GM18508 (cell line): ENCODE measurements at regions not wholly inside any gene's neighbourhood (a gene's known extent, or its start where the extent isn't known, plus 50 kb on each side); places are given as distances from the start of the nearest gene placed in this dataset.

Source experiments
- ATAC-seq: cut with Tn5 transposase; IDR thresholded peaks from one replicate; pipeline ENCODE4 v1.9.1; 2021; ENCODE audit warnings: moderate number of reproducible peaks; ENCODE audit not compliant: insufficient read depth, unreplicated experiment

DNA sequence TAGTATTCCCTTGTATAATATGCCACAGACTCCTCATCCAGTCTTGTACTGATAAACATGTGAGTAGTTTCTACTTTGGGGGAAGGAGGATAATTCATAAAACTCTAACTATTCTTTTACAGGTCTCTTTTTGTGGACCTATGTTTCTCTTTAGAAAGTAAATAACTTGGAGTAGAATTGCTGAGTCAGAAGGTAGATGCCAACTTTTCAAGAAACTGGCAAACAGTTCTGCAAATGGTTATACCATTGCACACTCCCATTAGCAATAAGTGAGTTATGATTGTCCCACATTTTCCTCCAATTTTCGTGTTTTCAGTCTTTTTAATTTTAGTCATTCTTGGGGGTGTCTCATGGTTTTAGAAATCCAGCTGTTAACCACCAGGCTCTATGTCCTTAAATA, 477.2 kb upstream of the LRRTM4 start:
- no peak for ATAC-seq

- ATAC-seq = no peak
Observed at GRCh38 chr2:78009289-78009688, 487.1 kb upstream of the LRRTM4 start.

GRCh38 chr2:78011251-78011650, 489.1 kb upstream of the LRRTM4 start:
- ATAC-seq = no peak

- ATAC-seq = no peak
Observed at GRCh38 chr2:78020491-78020890, 498.3 kb upstream of the LRRTM4 start.

DNA sequence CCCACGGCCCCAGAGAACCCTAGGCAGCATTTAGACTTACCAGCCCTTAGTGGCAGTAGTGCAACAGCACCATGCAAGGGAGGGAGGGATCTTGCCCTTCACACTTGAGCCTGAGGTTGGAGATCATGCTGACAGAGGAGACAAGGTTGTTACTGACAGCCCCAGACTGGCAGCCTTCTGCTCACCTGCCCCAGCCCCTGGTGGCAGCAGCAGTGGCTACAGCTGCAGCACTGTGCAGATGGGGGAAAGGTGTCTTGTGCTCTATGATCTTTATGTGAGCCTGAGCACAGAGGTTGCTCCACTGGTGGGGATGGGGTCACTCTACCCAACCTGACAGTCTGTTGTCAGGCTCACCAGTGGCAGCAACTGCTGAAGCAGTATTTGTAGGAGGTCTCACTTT, 501.2 kb upstream of the LRRTM4 start:
- no peak for ATAC-seq

GRCh38 chr2:78024996-78025395, 502.8 kb upstream of the LRRTM4 start:
- ATAC-seq = no peak

DNA sequence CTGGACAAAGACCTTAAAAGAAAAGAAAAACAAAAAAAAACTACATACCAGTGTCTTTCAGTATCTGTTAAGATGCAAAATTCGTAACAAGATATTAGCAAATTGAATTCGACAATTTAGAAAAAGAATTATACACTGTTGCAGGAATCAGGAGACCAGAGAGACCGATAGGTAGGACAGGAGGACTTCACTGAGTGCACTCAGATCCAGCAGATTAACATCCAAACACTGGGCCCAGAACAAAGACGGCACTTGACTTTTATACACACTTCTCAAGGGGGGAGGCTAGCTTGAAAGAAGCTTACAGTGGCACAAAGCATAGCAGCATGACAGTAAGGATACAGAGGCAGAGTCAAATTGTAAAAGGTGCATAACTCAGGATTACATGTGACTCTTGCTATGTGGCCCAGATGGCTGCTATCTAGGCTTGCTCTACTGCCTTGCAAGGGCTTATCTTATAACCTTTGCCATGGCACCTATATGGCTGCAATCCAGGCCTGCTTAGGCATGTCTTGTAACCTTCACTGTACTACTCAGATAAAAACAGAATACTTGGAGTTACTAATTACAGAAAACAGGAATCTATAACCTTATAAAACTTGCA, 507.3 kb upstream of the LRRTM4 start:
- no peak for ATAC-seq

GRCh38 chr2:78034706-78035105, 512.5 kb upstream of the LRRTM4 start:
- no peak for ATAC-seq

DNA sequence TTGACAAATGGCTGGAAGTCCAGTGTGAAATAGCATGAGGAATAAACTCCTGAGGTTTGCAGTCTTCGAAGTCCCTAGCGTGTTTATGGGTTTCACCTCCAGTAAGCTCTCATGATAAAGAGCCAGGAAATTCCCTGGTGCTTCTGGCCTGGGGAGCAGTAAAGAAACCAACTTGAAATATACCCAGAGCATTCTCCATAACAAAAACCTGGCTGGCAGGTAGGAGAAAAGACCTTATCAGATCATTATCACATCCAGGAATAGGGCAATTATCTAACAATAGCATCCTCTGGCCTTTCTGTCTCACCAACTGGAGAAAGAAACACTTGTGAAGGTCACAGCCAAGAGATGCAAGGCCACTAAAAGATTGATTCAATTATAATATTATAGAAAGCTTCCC, 513.6 kb upstream of the LRRTM4 start:
- no peak for ATAC-seq

DNA sequence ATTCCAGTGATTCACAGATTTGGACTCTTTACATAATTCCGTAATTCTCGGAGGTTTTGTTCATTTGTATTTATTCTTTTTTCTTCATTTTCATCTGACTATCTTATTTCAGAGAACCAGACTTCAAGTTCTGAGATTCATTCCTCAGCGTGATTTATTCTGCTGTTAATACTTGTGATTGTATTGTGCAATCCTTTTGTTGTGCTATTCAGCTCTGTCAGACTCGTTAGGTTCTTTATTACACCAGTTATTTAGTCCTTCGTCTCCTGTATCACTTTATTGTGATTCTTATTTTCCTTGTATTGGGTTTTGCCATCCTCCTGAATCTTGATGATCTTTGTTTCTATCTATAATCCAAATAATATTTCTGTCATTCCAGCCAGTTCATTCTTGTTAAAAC, 529.3 kb upstream of the LRRTM4 start:
- ATAC-seq = no peak

DNA sequence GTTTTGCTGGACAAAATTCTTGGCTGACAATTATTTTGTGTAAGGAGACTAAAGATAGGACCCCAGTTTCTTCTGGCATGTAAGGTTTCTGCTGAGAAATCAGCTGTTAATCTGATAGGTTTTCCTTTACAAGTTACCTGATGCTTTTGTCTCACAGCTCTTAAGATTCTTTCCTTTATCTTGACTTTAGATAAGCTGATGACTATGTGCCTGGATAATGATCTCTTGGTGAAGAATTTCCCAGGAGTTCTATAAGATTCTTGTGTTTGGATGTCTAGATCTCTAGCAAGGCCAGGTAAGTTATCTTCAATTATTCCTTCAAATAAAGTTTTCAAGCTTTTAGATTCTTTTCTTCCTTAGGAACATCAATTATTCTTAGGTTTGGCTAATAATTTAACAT, 534.8 kb upstream of the LRRTM4 start:
- no peak for ATAC-seq

GRCh38 chr2:78061301-78061700, 539.1 kb upstream of the LRRTM4 start:
- ATAC-seq = no peak

GRCh38 chr2:78061732-78062131, 539.6 kb upstream of the LRRTM4 start:
- no peak for ATAC-seq

- ATAC-seq = no peak
Observed at GRCh38 chr2:78063246-78064020, 541.3 kb upstream of the LRRTM4 start.

- ATAC-seq = no peak
Observed at GRCh38 chr2:78065366-78065765, 543.2 kb upstream of the LRRTM4 start.

- no peak for ATAC-seq
Observed at GRCh38 chr2:78068808-78069207, 546.6 kb upstream of the LRRTM4 start.

GRCh38 chr2:78070693-78071092, 548.5 kb upstream of the LRRTM4 start:
- ATAC-seq = no peak

DNA sequence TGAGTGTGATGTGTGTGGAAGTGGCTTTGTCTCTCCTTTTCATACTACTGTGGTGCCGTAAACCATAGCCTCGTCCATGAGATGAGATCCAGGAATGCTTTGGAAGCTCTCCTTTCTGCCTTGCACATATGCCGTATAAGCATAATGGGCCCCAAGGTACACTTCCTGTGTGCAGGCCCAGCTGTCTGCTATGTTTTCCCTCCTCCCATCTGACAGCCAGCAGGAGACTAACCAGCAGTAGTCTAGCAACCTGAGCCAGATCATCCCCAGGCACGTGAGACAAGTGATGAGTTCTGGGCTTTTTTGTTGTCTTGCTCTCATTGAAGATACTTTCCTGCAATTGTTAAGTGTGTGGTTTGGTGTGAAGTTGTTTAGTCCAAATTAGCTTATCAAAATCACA, 555.5 kb upstream of the LRRTM4 start:
- ATAC-seq = no peak

DNA sequence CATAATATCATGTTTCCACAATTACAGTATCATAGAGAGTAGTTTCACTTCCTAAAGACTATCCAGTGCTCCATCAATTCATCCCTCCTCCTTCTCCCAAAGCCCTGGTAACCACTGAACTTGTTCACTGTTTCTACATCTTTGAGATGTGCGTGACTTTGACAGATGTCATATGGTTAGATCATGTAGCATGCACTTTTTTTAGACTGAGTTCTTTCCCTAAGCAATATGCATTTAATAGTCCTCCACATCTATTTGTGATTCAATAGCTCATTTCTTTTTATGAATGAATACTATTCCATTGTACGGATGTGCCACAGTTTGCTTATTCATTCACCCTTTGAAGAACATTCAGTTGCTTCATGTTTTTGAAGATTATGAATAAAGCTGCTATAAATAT, 560.4 kb upstream of the LRRTM4 start:
- ATAC-seq = no peak

- ATAC-seq = no peak
Observed at GRCh38 chr2:78093436-78093835, 571.3 kb upstream of the LRRTM4 start.

GRCh38 chr2:78109272-78109671, 587.1 kb upstream of the LRRTM4 start:
- ATAC-seq = no peak

- ATAC-seq = no peak
Observed at GRCh38 chr2:78115291-78115690, 593.1 kb upstream of the LRRTM4 start.
